ENCODE measurements at regions not wholly inside any gene's neighbourhood (a gene's known extent, or its start where the extent isn't known, plus 50 kb on each side); places are given as distances from the start of the nearest gene placed in this dataset.

- TF ChIP-seq, protein P1, sequence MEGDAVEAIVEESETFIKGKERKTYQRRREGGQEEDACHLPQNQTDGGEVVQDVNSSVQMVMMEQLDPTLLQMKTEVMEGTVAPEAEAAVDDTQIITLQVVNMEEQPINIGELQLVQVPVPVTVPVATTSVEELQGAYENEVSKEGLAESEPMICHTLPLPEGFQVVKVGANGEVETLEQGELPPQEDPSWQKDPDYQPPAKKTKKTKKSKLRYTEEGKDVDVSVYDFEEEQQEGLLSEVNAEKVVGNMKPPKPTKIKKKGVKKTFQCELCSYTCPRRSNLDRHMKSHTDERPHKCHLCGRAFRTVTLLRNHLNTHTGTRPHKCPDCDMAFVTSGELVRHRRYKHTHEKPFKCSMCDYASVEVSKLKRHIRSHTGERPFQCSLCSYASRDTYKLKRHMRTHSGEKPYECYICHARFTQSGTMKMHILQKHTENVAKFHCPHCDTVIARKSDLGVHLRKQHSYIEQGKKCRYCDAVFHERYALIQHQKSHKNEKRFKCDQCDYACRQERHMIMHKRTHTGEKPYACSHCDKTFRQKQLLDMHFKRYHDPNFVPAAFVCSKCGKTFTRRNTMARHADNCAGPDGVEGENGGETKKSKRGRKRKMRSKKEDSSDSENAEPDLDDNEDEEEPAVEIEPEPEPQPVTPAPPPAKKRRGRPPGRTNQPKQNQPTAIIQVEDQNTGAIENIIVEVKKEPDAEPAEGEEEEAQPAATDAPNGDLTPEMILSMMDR (IDR thresholded peaks at IDR 0.05; ENCODE audit: poor library complexity) = no peak
- TF ChIP-seq EZH2 (IDR thresholded peaks at IDR 0.05; ENCODE audit: borderline replicate concordance) = no peak
Measured at GRCh38 chr14:94936401-94936892, 166.5 kb upstream of the GSC start.
